HEK293T (cell line): ENCODE measurements at regions not wholly inside any gene's neighbourhood (a gene's known extent, or its start where the extent isn't known, plus 50 kb on each side); places are given as distances from the start of the nearest gene placed in this dataset.

Experiments
- ARNT ChIP-seq: fragments of 450-650 bp; IDR thresholded peaks from 2 replicates; pipeline ENCODE4 v1.6.1; 2017; ENCODE audit warnings: mild to moderate bottlenecking
- BHLHE40 ChIP-seq: fragments of 450-650 bp; IDR thresholded peaks from 2 replicates; pipeline ENCODE4 v1.6.1; 2016; ENCODE audit warnings: mild to moderate bottlenecking, moderate library complexity, borderline replicate concordance
- CTBP1 ChIP-seq: fragments of 450-650 bp; IDR thresholded peaks from 2 replicates; pipeline ENCODE4 v1.6.1; 2016; ENCODE audit warnings: borderline replicate concordance
- FOXA1 ChIP-seq: fragments of 450-650 bp; IDR thresholded peaks from 2 replicates; pipeline ENCODE4 v1.6.1; 2016; ENCODE audit warnings: mild to moderate bottlenecking
- FOXK2 ChIP-seq: fragments of 450-650 bp; IDR thresholded peaks from 2 replicates; pipeline ENCODE4 v1.6.1; 2016; ENCODE audit warnings: mild to moderate bottlenecking
- FOXM1 ChIP-seq: fragments of 450-650 bp; IDR thresholded peaks from 2 replicates; pipeline ENCODE4 v1.6.1; 2017; ENCODE audit warnings: mild to moderate bottlenecking, borderline replicate concordance
- L3MBTL2 ChIP-seq: fragments of 450-650 bp; conservative IDR thresholded peaks from 2 replicates; pipeline ENCODE4 v1.6.1; 2016; ENCODE audit warnings: mild to moderate bottlenecking
- SP1 ChIP-seq: fragments of 450-650 bp; IDR thresholded peaks from 2 replicates; pipeline ENCODE4 v1.6.1; 2017
- SUZ12 ChIP-seq: fragments of 450-650 bp; IDR thresholded peaks from 2 replicates; pipeline ENCODE4 v1.6.1; 2016; ENCODE audit warnings: mild to moderate bottlenecking
- TARDBP ChIP-seq: fragments of 450-650 bp; IDR thresholded peaks from 2 replicates; pipeline ENCODE4 v1.6.1; 2016
- ZNF384 ChIP-seq: fragments of 450-650 bp; IDR thresholded peaks from 2 replicates; pipeline ENCODE4 v1.6.1; 2016

- TF ChIP-seq BHLHE40 (no peak), SP1 (no peak), FOXK2 (no peak), SUZ12 (no peak), ZNF384 (no peak), FOXM1 (no peak), ARNT (no peak), FOXA1 (no peak), TARDBP (no peak), L3MBTL2 (no peak), CTBP1 (no peak)
Observed at GRCh38 chr14:71668186-71668912, 263.9 kb upstream of the RGS6 start.
